Esophagus squamous epithelium (tissue), 4 donors: ENCODE measurements at regions not wholly inside any gene's neighbourhood (a gene's known extent, or its start where the extent isn't known, plus 50 kb on each side); places are given as distances from the start of the nearest gene placed in this dataset.

Experiments
- CTCF ChIP-seq, 6 experiments: fragments of 450-650 bp in 4 of 6; fragments of 200-600 bp in 2 of 6; sonication (generic) in 2 of 6; IDR thresholded peaks; one replicate each; pipeline ENCODE4 v1.5.1; 2016 to 2019; ENCODE audit warnings: antibody characterized with exemption in 6 of 6, mild to moderate bottlenecking in 4 of 6, moderate library complexity in 4 of 6
- POLR2A ChIP-seq, 4 donors: fragments of 450-650 bp; IDR thresholded peaks; one replicate each; pipeline ENCODE4 v1.6.1; 2017; ENCODE audit warnings: antibody characterized with exemption in 4 of 4, mild to moderate bottlenecking in 4 of 4, moderate library complexity in 3 of 4

GRCh38 chr6:68476611-68477010 is 158.5 kb upstream of the ADGRB3 start:
- TF ChIP-seq POLR2A (IDR thresholded peaks at IDR 0.05): no peak
- no peak for TF ChIP-seq CTCF (IDR thresholded peaks at IDR 0.05)
